GM08714 (cell line): ENCODE measurements at regions not wholly inside any gene's neighbourhood (a gene's known extent, or its start where the extent isn't known, plus 50 kb on each side); places are given as distances from the start of the nearest gene placed in this dataset.

Source experiments
- H3K4me3 ChIP-seq: fragments of 200-500 bp; sonication (Bioruptor generic); 2 replicates; pipeline ENCODE4 v1.5.1; 2014; ENCODE audit warnings: mild to moderate bottlenecking, low read length, inconsistent platforms
- ZNF274 ChIP-seq: IDR thresholded peaks from 2 replicates; pipeline ENCODE4 v1.6.1; 2012; ENCODE audit warnings: mild to moderate bottlenecking, low read depth, low read length

DNA sequence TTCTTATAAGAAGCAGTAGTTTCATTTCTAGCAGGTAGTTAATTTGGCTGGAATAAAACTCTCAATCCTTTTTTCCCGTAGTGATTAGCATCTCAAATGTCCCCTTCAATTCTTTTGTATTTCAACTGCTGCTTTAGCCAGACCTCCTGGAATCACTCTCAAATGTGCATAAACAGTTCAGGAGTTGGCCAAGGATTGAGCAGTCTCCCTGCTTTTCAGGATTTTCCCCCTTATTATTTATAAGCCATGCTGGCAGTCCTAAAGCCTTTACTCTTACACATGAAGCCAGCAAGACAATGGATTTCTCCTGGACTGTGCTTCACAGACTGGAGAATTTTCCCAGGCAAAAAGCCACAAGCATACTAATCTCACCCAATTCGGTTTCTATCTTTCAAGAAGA is 950.1 kb downstream of the VRK1 start:
- no peak overlapping the region for H3K4me3 ChIP-seq
- no peak for TF ChIP-seq ZNF274

DNA sequence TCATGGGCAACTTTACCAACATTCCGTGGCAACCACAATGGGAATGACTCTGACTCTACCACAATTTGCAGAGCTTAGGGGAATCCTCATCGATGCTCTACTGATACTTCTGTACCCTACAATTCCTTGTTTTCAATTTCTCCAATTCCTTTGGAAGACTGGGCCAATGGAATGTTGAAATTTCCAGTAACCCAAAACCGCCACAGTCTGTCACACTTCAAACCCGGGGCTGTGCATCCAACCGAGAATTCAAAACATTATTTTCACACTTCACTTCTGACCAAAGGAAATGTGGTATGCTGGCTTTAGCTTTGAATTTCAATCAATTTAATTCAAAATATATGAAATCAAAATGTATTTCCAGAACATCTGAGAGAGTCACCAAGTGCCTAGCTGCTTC is 951.4 kb downstream of the VRK1 start:
- H3K4me3 ChIP-seq = no peak overlapping the region
- no peak for TF ChIP-seq ZNF274

DNA sequence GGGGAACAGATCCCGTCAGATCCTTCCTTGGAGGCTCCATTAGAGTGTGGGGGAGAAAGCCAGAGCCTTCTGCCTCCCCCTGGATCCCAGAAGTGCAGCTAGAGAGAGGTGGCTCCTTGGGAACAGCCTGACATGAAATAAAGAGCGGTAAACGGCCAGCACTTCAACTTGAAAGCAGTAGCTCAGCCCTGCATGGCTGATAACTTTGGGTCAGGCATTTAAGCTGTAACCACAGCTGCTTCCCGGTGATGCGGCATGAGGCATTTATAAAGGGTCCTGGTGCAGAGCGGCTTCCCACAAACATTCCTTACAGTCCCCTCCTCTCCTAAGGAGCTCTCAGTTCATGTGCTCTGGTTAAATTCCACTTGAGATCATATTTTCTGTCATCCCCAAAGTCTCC is 960.3 kb downstream of the VRK1 start:
- no peak for TF ChIP-seq ZNF274
- H3K4me3 ChIP-seq = no peak overlapping the region

DNA sequence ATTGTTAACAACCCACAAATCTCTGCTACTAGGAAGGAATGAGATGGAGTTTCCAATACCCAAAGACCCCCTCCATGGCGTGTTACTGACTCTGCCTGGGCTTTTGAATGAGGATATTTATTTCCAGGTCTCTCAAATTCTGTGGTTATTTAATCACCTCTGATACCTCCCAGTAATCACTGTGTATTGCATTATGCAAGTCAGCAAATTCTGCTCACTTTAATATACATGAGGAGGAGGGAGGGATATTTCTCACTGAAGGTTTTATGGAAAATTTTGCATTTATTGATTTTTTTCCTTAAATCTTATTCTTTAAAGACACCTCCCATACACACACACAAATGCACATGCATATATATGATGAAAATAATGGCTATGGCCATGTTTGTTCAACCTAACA is 962.9 kb downstream of the VRK1 start:
- H3K4me3 ChIP-seq = no peak overlapping the region
- no peak for TF ChIP-seq ZNF274

DNA sequence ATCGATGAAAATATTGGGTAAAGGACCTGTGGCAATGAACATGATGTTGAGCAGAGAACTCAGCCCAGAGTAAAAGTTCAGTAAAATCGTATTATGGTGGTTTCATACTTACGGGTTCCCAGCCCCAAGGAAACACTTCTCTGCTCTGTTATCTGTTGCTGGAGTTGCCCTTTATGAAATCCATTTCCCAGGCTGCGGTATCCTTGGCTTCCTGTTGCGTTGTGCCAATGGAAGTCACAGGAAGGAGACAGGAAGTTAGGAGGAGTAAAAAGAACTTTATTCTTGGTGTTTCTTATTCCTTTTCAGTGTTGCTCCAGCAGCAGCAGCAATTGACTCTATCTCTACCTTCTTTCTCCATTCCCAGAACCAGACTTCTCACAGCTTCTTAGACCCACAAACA is 965.2 kb downstream of the VRK1 start:
- H3K4me3 ChIP-seq = no peak overlapping the region
- no peak for TF ChIP-seq ZNF274

DNA sequence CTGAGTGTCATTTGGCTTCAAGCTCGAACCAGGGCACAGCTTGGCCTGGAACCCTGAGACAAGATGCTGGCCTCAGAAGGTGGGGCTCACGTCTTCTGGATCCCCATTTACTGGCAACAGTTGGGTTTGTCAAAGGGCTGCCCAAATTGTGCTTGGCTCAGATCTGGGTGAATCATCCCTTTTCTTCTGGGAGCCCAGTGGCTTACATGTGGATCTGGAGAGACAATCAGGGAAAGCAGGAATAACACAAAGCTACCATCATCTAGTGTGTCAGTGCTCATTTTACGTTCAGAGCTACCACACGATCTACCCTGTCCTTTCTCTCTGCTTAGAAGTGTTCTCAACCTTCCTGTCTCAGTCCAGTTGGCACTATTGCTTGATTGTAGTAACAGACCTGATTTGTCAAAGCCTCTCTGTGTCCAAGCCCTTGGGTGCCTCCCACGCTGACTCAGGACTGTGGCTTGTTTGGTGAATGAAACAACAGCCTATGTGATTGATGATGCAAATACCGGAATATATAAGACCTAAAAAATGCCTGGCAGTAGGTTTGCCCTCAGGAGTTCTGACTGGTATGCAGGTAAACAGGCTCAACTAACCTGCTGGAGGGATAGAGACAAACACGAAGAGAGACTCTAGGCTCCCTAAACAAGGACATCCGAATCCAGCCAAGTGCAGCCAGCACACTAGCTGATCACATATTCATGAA is 974.3 kb downstream of the VRK1 start:
- TF ChIP-seq ZNF274 = no peak
- no peak overlapping the region for H3K4me3 ChIP-seq

DNA sequence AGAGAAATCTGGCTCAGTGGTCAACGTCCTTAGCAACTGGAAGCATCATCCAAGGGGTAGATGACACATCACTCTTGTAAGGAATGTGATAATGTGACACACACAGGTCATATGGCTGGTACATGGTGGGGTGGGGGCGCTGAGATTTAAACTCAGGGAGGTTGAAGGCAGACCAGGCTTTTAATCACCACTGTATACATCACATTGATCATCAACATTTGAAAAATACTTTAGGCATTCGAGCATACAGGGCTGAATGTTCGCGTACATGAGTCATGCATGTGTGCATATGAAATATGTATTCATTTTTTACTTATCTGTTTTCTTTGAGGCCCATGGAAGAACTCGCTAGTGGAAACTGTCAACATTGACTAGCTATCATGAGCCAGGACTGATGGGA is 976.4 kb downstream of the VRK1 start:
- no peak overlapping the region for H3K4me3 ChIP-seq
- no peak for TF ChIP-seq ZNF274

DNA sequence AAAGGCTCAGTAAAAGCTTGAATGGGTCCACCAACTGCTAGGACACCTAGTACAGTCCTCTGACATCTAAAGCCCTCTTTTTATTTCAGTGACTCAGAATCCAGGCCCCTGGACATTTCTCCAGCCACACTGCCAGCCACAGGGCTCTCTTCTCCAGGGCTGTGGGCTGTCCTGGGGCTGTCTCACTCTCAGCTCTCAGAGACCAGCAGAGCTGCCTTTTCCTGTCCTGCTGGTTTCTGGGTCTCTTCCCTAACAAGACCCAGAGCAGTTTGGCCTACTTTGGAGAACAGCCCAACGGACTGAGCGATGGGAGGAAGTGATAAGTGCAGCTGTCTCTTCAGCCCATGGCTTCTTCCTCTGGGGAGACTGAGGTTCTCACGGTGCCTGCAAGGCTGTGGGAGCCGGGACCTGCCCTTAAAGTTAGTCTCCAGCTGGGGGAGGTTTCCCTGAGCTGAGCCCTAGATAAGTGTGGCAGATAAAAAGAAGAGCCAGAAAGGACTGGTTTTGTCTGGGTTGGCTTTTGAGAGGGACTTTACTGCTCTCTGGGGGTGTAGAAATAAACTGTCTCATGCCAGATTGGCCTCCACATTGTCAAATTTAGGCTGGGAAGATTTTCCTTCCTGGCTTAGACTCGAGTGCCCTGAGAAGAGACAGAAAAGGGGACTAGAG is 979.8 kb downstream of the VRK1 start:
- TF ChIP-seq ZNF274 = no peak
- H3K4me3 ChIP-seq = no peak overlapping the region

DNA sequence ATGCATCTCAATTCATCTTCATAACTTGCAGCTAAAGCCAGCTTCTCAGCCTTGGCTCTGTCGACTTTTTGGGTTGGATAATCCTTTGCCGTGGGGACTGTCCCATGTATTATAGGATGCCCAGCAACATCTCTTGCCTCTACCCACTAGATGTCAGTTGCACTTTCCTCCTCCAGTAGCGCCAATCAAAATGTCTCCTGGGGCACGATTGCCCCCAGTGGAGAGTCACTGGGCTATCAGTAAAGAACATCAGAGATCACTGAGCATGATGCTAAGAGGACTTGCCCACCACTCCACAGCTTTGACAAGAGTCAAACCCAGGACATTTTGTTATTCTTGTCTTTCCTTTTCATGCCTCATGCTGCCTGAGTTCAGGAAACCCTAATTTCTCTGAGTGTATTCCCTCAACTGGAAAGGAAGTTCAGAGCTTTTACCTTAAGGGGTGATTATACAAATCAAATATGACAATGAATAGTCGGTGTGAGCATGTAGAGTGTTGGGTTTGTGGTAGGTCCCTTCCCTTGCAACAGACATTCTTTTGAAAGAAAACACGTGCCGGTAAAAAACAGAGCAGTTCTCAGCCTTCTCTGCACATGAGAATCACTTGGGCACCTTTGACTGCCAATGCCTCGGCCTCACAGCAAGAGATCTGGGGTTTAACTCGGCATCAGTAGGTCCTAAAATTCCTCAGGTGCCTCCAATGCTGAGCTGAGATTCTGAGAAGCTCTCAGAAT is 980.6 kb downstream of the VRK1 start:
- H3K4me3 ChIP-seq = no peak overlapping the region
- TF ChIP-seq ZNF274 = no peak

DNA sequence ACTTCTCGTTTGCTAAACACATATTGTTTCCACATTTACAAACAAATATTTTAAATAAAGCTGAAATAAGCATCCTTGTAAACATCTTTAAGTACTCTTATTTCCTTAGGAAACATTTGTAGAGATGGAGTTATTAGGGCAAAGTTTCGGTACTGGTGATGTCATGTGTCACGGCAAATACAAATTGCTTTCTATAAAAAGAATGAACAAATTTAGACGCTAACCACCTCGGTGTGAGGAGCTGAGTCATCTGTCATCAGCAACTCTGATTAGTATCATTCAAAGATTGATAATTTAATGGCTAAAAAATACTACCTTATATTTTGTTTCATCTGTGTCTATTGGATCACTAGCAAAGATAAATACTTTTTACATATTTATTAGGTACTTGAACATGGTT is 982.0 kb downstream of the VRK1 start:
- H3K4me3 ChIP-seq = no peak overlapping the region
- no peak for TF ChIP-seq ZNF274

DNA sequence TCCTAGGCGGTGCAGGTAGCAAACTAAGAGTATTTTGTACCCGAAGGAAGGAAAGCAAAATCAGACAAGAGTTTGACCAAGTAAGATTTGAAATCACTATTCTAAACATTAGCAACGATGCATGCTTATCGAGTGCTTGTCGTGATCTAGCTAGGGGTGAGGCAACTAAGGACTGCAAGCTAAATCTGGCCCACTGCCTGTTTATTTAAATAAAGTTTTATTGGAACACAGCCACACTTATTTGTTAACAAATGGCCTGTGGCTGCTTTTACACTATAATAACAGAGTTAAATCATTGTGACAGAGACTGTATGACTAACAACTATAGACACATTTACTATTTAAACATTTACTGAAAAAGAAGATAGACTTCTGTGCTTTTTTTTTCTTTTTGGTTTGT is 983.6 kb downstream of the VRK1 start:
- no peak for TF ChIP-seq ZNF274
- no peak overlapping the region for H3K4me3 ChIP-seq

DNA sequence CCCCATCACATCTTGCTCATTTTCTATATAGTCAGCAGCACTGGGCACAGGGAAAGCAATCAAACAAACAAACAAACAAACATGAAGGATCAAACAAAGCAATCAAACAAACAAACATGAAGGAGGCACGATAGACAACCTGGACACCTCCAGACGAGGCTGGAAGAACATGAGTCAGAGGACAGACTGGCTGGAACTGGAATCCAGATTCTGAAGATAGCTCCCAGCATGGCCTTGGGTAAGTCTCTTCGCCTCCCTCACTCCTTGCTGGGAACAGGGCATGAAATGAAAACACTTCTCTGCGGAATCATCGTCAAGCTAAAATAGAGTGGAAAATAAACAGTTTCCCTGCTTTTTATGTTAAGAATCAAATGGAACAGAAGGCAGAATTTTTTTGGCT is 984.8 kb downstream of the VRK1 start:
- H3K4me3 ChIP-seq = no peak overlapping the region
- TF ChIP-seq ZNF274 = no peak

DNA sequence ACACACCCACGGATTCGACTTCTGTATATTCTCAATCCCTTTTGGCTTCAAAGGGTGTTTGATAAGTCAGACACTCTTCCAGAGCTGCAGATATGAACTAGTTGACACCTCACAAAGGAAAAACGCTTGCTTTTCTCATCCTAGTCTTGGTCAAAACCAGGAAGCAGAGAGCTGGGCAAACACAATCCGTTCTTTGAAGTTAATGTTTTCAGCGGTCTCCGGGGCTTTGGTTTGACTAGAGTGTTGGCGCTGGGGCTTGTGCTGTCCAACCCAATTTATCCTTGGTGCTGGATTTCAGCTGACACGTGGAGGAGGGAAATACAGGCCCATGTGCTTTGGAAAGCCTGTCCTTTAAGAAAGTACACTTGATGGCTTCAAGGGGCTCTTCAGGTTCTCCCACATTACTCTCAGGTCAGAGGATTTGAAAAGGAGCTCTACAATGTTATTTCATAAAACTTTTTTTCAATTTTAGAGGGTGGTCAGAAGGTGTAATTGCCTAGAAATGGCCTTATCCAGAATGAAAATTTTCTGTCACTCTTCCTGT is 985.8 kb downstream of the VRK1 start:
- no peak for TF ChIP-seq ZNF274
- H3K4me3 ChIP-seq = no peak overlapping the region

DNA sequence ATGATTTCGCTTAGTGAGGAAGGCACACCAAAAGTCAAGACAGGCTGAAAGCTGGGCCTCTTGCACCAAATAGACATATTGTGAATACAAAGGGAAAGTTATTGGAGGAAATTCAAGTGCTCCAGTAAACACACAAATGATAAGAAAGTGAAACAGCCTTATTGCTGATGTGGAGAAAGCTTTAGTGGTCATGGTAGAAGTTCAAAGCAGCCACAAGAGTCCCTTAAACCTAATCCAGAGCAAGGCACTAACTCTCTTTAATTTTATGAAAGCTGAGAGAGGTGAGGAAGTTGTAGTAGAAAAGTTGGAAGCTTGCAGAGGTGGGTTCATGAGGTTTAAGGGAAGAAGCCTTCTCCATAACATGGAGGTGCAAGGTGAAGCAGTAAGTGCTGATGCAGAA is 988.3 kb downstream of the VRK1 start:
- TF ChIP-seq ZNF274 = no peak
- no peak overlapping the region for H3K4me3 ChIP-seq

DNA sequence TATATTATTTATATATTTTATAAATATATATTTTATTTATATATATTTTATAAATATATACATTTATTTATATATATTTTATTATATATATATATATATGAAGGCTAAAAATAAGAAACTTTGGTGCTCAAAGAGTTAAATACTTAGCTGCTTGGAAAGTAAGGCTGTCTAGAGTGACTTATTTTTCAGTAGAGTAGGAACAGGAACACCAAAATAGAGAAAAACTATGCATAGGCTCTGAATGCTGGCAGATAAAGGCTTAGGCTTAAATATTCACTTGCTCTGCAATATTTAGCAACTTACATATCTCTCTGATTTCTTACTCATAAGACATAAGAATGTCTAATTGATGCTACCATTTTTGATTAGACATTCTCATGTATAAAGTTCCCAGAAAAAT is 991.2 kb downstream of the VRK1 start:
- no peak overlapping the region for H3K4me3 ChIP-seq
- TF ChIP-seq ZNF274 = no peak
